SK-N-SH treated with all-trans-retinoic acid at 6 μM for 48 hours (cell line): ENCODE measurements at regions not wholly inside any gene's neighbourhood (a gene's known extent, or its start where the extent isn't known, plus 50 kb on each side); places are given as distances from the start of the nearest gene placed in this dataset.

Experiments
- ATAC-seq: fragments of 200-7000 bp; cut with Tn5 transposase; 3 replicates; pipeline ENCODE4 v1.9.1; 2020; ENCODE audit warnings: mild to moderate bottlenecking, moderate library complexity
- ARNTL ChIP-seq: fragments of 450-650 bp; formaldehyde crosslinking; IDR thresholded peaks from 2 replicates; pipeline ENCODE4 v1.5.0; 2020; ENCODE audit warnings: low read depth, mild to moderate bottlenecking, moderate library complexity, borderline replicate concordance
- BACH2 ChIP-seq: fragments of 250-450 bp; sonication (Bioruptor Pico); IDR thresholded peaks from 2 replicates; pipeline ENCODE4 v1.9.0; 2021; ENCODE audit warnings: mild to moderate bottlenecking, borderline replicate concordance
- CSDC2 ChIP-seq: fragments of 250-450 bp; sonication (Bioruptor Pico); IDR thresholded peaks from 2 replicates; pipeline ENCODE4 v1.5.0; 2020; ENCODE audit warnings: mild to moderate bottlenecking, moderate library complexity
- CSRNP3 ChIP-seq: fragments of 250-450 bp; sonication (Bioruptor Pico); IDR thresholded peaks from 2 replicates; pipeline ENCODE4 v1.5.1; 2021; ENCODE audit warnings: mild to moderate bottlenecking, moderate library complexity
- ESRRG ChIP-seq: fragments of 250-450 bp; sonication (Bioruptor Pico); IDR thresholded peaks from 2 replicates; pipeline ENCODE4 v1.6.1; 2021; ENCODE audit warnings: mild to moderate bottlenecking
- GLIS3 ChIP-seq: fragments of 250-450 bp; sonication (Bioruptor Pico); IDR thresholded peaks from 2 replicates; pipeline ENCODE4 v1.5.0; 2020; ENCODE audit warnings: mild to moderate bottlenecking, moderate library complexity
- ISL1 ChIP-seq: fragments of 250-450 bp; sonication (Bioruptor Pico); IDR thresholded peaks from 2 replicates; pipeline ENCODE4 v2.1.2; 2022; ENCODE audit warnings: mild to moderate bottlenecking, moderate library complexity
- PATZ1 ChIP-seq: fragments of 250-450 bp; sonication (Bioruptor Pico); IDR thresholded peaks from 2 replicates; pipeline ENCODE4 v1.8.0; 2020; ENCODE audit warnings: mild to moderate bottlenecking, moderate library complexity, borderline replicate concordance
- POU6F1 ChIP-seq: fragments of 250-450 bp; sonication (Bioruptor Pico); IDR thresholded peaks from 2 replicates; pipeline ENCODE4 v1.8.0; 2021; ENCODE audit warnings: low read depth, mild to moderate bottlenecking, moderate library complexity, borderline replicate concordance
- PPARA ChIP-seq: fragments of 250-450 bp; sonication (Bioruptor Pico); IDR thresholded peaks from 2 replicates; pipeline ENCODE4 v1.5.0; 2020; ENCODE audit warnings: mild to moderate bottlenecking, borderline replicate concordance
- SNAI2 ChIP-seq: fragments of 250-450 bp; sonication (Bioruptor Pico); IDR thresholded peaks from 2 replicates; pipeline ENCODE4 v1.5.0; 2020; ENCODE audit warnings: mild to moderate bottlenecking, moderate library complexity
- TCF4 ChIP-seq: fragments of 250-450 bp; sonication (Bioruptor Pico); IDR thresholded peaks from 2 replicates; pipeline ENCODE4 v1.8.0; 2021; ENCODE audit warnings: mild to moderate bottlenecking, moderate library complexity, borderline replicate concordance
- TOX ChIP-seq: fragments of 250-450 bp; sonication (Bioruptor Pico); IDR thresholded peaks from 2 replicates; pipeline ENCODE4 v1.8.0; 2021; ENCODE audit warnings: mild to moderate bottlenecking, moderate library complexity, borderline replicate concordance
- ZC3H10 ChIP-seq: fragments of 250-450 bp; sonication (Bioruptor Pico); IDR thresholded peaks from 2 replicates; pipeline ENCODE4 v1.5.1; 2021; ENCODE audit warnings: mild to moderate bottlenecking, moderate library complexity
- ZFP3 ChIP-seq: fragments of 250-450 bp; sonication (Bioruptor Pico); IDR thresholded peaks from 2 replicates; pipeline ENCODE4 v1.5.0; 2020; ENCODE audit warnings: mild to moderate bottlenecking, moderate library complexity
- ZFP30 ChIP-seq: fragments of 450-650 bp; formaldehyde crosslinking; IDR thresholded peaks from 2 replicates; pipeline ENCODE4 v1.5.0; 2022; ENCODE audit warnings: mild to moderate bottlenecking, moderate library complexity
- ZNF565 ChIP-seq: fragments of 450-650 bp; formaldehyde crosslinking; conservative IDR thresholded peaks from 2 replicates; pipeline ENCODE4 v1.5.0; 2020; ENCODE audit warnings: low read depth, mild to moderate bottlenecking, moderate library complexity
- ZNF70 ChIP-seq: fragments of 450-650 bp; formaldehyde crosslinking; IDR thresholded peaks from 2 replicates; pipeline ENCODE4 v1.5.0; 2020; ENCODE audit warnings: mild to moderate bottlenecking, moderate library complexity
- ZNF8 ChIP-seq: fragments of 450-650 bp; formaldehyde crosslinking; IDR thresholded peaks from 2 replicates; pipeline ENCODE4 v1.5.0; 2020; ENCODE audit warnings: mild to moderate bottlenecking, moderate library complexity

GRCh38 chr3:40847551-40847992 lies 322.8 kb downstream of the ZNF621 start (continued):
- no peak for TF ChIP-seq ZNF8 (CRISPR knock-in tag)
- TF ChIP-seq TCF4 (CRISPR knock-in tag): no peak

- ATAC-seq: no peak
- TF ChIP-seq ZFP30 (no peak), TOX (no peak), PPARA (CRISPR knock-in tag) (no peak), ZFP3 (CRISPR knock-in tag) (no peak), ISL1 (CRISPR knock-in tag) (no peak), GLIS3 (no peak), POU6F1 (CRISPR knock-in tag) (no peak), ARNTL (CRISPR knock-in tag) (no peak)
- TF ChIP-seq, all 23 proteins: peak for 0
These were observed 323.7 kb downstream of the ZNF621 start for GRCh38 chr3:40848421-40848820.

GRCh38 chr3:40850861-40851260 lies 326.1 kb downstream of the ZNF621 start:
- ATAC-seq: no peak
- no peak for TF ChIP-seq CSDC2 (CRISPR knock-in tag)
- no peak for TF ChIP-seq ZFP30
- TF ChIP-seq SNAI2: no peak
- no peak for TF ChIP-seq TOX
- TF ChIP-seq ZC3H10 (CRISPR knock-in tag): no peak
- no peak for TF ChIP-seq POU6F1 (CRISPR knock-in tag)
- TF ChIP-seq ESRRG: no peak
- no peak for TF ChIP-seq TCF4 (CRISPR knock-in tag)
- no peak for TF ChIP-seq CSRNP3 (CRISPR knock-in tag)
- TF ChIP-seq ARNTL (CRISPR knock-in tag): no peak
- TF ChIP-seq BACH2 (CRISPR knock-in tag): no peak
- no peak for TF ChIP-seq ZFP3 (CRISPR knock-in tag)
- no peak for TF ChIP-seq PPARA (CRISPR knock-in tag)
- TF ChIP-seq ZNF70 (CRISPR knock-in tag): no peak

- no peak for TF ChIP-seq POU6F1 (CRISPR knock-in tag)
- TF ChIP-seq ESRRG: no peak
- no peak for TF ChIP-seq PATZ1
- no peak for TF ChIP-seq ZNF565 (CRISPR knock-in tag)
- TF ChIP-seq GLIS3: no peak
- TF ChIP-seq, all 23 proteins: peak for 0
- ATAC-seq: no peak
These were observed 327.1 kb downstream of the ZNF621 start for GRCh38 chr3:40851836-40852235.

- ATAC-seq: no peak
- TF ChIP-seq ESRRG (no peak), CSRNP3 (CRISPR knock-in tag) (no peak), ZNF8 (CRISPR knock-in tag) (no peak)
These were observed 328.0 kb downstream of the ZNF621 start for GRCh38 chr3:40852712-40853111.
